AG04450 (cell line): ENCODE measurements at regions not wholly inside any gene's neighbourhood (a gene's known extent, or its start where the extent isn't known, plus 50 kb on each side); places are given as distances from the start of the nearest gene placed in this dataset.

Experiments used
- CTCF ChIA-PET: fragments of 300-600, 350-600 bp; formaldehyde crosslinking; extraction: SDS; loops from one replicate; lab custom pipeline; 2022; ENCODE audit warnings: antibody characterized with exemption, inconsistent platforms; lab: Charles Lee
- POLR2A ChIA-PET: fragments of 350-600 bp; formaldehyde crosslinking; extraction: SDS; loops from one replicate; lab custom pipeline; 2021; ENCODE audit warnings: antibody characterized with exemption, inconsistent platforms; lab: Yijun Ruan, JAX
- DNase-seq: peaks from one replicate; pipeline ENCODE4 v3.0.0-alpha.2; 2011; ENCODE audit warnings: low read depth, low spot score
- H3K27ac ChIP-seq: one replicate; pipeline ENCODE4 v1.5.1; 2012; ENCODE audit warnings: low read depth, low read length, control low read depth
- H3K27me3 ChIP-seq: one replicate; pipeline ENCODE4 v1.6.0; 2012; ENCODE audit warnings: low read length; ENCODE audit not compliant: control insufficient read depth, insufficient read depth
- H3K4me3 ChIP-seq: 2 replicates; pipeline ENCODE4 v1.5.1; 2011; ENCODE audit warnings: mild to moderate bottlenecking, low read depth, low read length, control low read depth
- H3K9me3 ChIP-seq: 2 replicates; pipeline ENCODE4 v1.5.1; 2012; ENCODE audit warnings: low read length; ENCODE audit not compliant: control insufficient read depth, insufficient read depth
- CTCF ChIP-seq: IDR thresholded peaks from 2 replicates; pipeline ENCODE4 v1.5.1; 2011; ENCODE audit warnings: low read depth, low read length, control low read depth, inconsistent platforms

DNA sequence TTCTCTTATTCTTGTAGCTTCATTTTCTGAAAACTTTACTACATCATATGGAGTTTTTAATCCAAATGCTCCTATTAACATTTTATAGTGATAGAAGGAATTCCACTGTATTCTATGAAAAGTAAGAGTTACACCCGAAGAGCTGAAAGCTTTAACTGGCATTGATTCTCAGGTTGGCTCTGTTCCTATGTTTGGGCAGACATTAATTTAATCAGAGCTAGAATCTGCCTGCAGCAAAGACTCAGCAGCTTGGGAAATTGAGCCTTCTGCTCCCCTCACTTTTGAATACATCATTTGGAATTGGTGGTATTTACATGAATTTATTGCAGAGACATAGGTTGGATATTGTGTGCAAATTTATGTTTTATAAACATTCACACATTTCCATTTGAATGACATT, 1494.7 kb downstream of the CDH8 start:
- no peak overlapping the region for H3K27ac ChIP-seq
- TF ChIP-seq CTCF, result no peak
- H3K4me3 ChIP-seq, result no peak overlapping the region
- no peaks in the 10 kb centered on the region for H3K27me3 ChIP-seq
- H3K9me3 ChIP-seq, result peaks cover 12% of the 10 kb centered on the region
- DNase-seq, result no peak
- CTCF ChIA-PET, result no interaction called here
- POLR2A ChIA-PET, result no interaction called here

GRCh38 chr16:60510941-60511340, 1525.3 kb downstream of the CDH8 start:
- TF ChIP-seq CTCF, result no peak
- H3K9me3 ChIP-seq, result peaks cover 3% of the 10 kb centered on the region; the same call in 1 of the 2 replicates
- H3K27ac ChIP-seq, result no peak overlapping the region
- DNase-seq, result no peak
- no peak overlapping the region for H3K4me3 ChIP-seq
- POLR2A ChIA-PET, result no interaction called here
- CTCF ChIA-PET, result no interaction called here
- no peaks in the 10 kb centered on the region for H3K27me3 ChIP-seq

GRCh38 chr16:60510208-60510607, 1526.0 kb downstream of the CDH8 start:
- no peak for TF ChIP-seq CTCF
- ChIA-PET CTCF (interaction anchor here (0.6 kb wide), 1 partner anchor 1645 kb away, joined by 4 read pairs; no protein-coding TSS in a partner anchor), POLR2A (no interaction called here)
- no peaks in the 10 kb centered on the region for H3K27me3 ChIP-seq
- H3K27ac ChIP-seq, result no peak overlapping the region
- no peak overlapping the region for H3K4me3 ChIP-seq
- DNase-seq, result no peak
- no peaks in the 10 kb centered on the region; the same call in 1 of the 2 replicates for H3K9me3 ChIP-seq

DNA sequence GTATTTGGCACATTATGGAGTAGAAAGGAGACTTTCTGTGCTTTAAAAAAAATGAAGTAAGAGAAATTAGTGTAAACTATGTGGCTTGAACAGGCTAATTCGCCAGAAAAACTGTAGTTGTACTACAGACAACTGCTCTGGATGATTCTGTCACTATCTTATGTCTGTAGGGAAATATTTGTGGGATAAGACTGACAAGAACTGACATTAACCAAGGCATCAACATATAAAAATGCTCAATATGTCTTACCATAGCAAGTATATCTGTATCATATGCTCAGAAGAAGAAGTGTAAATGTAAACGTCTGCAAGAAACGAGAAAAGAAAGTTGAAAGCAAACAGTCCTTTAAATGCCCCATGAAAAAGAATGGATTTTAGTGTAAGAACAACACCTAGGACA, 1545.0 kb downstream of the CDH8 start:
- CTCF ChIA-PET, result no interaction called here

DNA sequence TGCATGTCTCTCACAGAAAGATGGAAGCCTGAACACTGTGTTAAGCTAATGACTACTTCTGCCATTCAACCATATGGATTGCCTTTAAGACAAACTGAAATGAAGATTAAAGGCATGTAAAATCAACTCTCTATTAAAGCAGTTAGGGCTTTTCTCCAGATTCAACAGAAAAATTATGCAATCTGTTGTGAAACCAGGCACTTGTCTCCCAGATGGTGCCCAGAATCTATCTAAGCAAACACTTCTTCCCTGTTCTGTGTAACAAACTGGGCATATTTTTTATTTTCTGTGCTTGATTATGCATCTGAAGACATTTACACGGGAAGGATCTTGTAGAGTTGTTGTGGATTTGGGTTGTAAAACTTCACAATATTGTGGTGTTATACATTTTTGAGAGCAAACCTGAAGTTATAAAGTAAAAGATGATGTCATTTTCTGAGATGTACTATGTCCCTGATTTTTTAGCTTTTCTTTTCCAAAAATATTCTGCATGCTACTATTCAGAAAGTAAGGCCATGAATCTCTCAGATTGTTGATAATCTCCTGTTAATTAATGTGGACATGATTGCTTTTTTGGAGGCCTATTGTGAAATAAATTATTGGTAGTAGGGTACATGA, 1550.3 kb downstream of the CDH8 start:
- peaks cover 2% of the 10 kb centered on the region for H3K9me3 ChIP-seq
- no peak for TF ChIP-seq CTCF
- ChIA-PET POLR2A (no interaction called here), CTCF (no interaction called here)
- DNase-seq, result no peak
- H3K4me3 ChIP-seq, result no peak overlapping the region
- H3K27me3 ChIP-seq, result no peaks in the 10 kb centered on the region
- no peak overlapping the region for H3K27ac ChIP-seq

More for the DNA sequence above, 1545.0 kb downstream of the CDH8 start:
- DNase-seq, result no peak
- Histone ChIP-seq H3K9me3 (peaks cover 5% of the 10 kb centered on the region; the same call in 1 of the 2 replicates), H3K27ac (no peak overlapping the region), H3K4me3 (no peak overlapping the region), H3K27me3 (no peaks in the 10 kb centered on the region)
- POLR2A ChIA-PET, result no interaction called here
- TF ChIP-seq CTCF, result no peak
